GM18508 (cell line): ENCODE measurements at regions not wholly inside any gene's neighbourhood (a gene's known extent, or its start where the extent isn't known, plus 50 kb on each side); places are given as distances from the start of the nearest gene placed in this dataset.
"Not testable (repeated sequence)": the region's sequence is repeated elsewhere in the genome, so short reads cannot be mapped to it uniquely, and the experiment has no call there.

Experiments used
- ATAC-seq: cut with Tn5 transposase; IDR thresholded peaks from one replicate; pipeline ENCODE4 v1.9.1; 2021; ENCODE audit warnings: moderate number of reproducible peaks; ENCODE audit not compliant: insufficient read depth, unreplicated experiment

DNA sequence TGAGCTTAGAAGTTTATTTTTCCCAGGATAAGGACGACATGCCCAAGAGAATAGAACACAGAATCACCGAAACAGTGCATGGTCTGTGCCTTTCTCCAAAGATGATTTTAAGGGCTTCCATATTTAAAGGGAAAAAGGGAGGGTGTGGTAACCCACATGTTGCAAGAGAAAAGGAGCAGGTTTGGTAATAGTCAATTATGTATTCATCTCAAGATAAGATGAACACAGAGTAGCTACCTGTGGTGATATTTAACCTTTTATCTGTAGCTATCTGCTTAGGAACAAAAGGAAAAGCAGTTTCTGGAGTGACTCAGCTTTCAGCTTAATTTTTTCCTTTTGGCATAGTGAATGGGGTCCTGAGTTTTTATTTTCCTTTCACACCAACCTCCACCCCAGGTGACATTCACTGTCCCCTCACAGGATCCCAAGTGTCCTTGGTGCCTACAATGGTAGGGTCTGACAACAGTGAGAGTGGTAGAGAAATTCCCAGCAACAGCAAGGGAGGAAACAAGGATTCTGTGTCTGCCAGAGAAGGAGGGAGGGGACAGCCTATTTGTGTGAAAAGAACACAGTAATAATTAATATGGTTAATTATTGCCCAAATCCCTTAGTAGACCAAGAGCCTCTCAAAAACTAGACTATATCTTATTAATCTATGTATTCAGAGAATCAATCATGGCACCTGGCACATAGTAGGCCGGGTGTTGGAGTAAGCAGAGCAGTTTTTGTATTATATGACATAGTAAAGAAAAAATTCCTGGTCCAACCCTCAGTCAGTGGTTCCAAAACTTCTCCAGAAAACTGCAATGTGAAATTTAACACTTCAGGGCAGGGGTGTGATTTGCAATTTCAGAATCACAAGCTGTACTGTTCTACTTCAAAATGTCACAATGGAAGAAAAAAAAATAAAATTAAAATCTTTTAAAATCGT lies 154.5 kb downstream of the PHLDA1 start:
- ATAC-seq = no peak

DNA sequence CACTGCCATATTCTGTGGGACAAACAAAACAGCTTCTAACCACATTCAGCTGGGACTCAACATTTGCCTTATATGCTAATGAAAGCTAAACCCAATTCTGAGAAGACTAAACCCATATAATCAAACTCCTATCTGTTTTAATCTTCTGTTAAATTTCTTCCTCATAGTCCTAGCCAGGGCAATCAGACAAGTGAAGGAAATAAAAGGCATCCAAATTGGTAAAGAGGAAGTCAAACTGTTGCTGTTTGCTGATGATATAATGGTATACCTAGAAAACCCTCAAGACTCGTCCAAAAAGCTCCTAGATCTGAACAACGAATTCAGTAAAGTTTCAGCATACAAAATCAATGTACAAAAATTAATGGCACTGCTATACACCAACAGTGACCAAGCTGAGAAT lies 157.1 kb downstream of the PHLDA1 start:
- ATAC-seq = no peak

DNA sequence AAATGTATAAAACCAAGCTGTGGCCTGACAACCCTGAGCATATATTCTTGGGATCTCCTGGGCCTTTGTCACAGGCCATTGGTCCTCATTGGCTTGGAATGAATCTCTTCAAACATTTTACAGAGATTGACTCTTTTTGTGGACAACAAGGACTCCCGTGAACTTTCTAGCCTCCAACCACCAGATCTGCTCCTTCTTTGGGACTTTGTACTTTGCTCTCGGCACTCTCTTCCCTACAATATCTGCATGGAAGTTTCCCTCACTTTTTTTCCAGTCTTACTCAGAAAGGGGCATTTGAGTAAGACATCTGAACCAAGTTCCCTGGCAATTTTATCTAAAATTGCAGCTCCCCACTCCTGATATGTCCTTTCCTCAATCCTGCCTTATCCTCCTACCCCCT lies 158.8 kb downstream of the PHLDA1 start:
- ATAC-seq = no peak

DNA sequence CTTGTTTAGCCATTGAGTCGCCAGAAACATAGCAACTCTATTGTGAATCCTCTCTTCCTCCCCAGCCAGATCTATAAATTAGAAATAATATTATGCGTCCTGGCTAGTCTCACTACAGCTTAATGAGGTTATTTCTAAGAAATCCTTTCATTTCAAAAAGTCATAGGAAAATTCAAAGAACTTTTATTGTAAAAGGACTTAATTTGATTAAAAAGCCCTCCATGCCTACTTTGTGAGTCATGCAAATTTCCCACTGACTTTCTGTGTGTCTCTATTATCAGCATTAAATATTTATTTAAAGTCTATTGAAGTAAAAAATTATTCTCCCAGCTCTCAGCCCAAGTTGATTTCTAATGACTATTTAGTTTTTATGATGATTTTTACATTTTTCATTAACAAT lies 160.7 kb downstream of the PHLDA1 start:
- ATAC-seq = no peak

DNA sequence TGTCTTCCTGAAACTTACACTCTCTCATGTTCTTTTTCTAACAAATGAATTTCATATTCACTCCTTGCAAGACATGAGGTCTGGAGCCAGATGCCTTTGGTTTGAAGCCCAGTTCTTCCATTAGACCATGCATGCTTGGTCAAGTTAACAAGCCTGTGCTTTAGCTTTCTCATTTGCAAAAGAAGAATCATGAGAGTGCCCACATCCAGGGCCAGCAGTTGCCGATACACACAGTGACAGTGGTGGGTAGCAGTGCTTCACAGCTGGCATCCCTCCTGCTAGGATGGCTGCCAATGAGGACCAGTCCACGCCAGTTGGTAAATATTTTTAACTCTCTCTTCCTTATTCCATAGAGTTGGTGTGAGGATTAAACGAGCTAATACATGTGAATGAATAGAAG lies 163.1 kb downstream of the PHLDA1 start:
- no peak for ATAC-seq

DNA sequence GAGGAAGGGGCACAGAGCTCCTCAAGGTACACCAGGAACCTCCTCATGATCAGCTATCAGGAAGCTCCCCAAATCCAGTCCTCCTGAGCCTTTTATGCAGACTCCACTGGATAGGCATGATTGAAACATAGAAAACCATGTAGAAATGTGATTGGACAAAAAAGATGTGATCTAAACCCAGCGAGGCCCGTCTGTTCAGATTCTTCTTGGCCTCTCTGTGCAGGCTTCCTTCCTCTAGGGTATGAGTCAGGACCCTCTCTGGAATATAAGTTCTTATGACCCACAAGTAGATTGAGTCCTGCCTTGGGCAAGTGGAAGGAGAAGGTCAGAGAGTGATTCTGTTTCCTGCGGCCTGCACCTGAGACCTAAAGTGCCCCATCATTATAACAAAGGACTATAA lies 166.3 kb downstream of the PHLDA1 start:
- no peak for ATAC-seq

DNA sequence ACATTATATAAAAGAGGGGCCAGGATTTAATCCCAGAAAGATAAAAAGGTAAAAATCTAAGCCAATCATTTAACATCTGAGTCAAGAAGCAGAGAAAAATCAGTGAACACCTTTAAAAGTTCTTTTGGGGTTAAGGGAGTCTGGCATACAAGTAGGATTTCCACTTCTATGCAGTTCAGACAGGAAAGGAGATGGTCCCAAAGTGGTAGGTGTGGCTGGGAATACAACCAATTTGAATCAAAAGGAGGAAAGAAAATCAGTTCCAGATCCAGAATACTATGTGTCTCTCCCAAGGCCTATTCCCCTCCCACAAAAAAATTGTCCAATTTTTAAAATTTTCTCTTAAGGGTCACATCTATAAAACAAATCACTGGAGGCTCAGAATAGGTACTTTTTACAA lies 167.4 kb downstream of the PHLDA1 start:
- ATAC-seq = no peak

DNA sequence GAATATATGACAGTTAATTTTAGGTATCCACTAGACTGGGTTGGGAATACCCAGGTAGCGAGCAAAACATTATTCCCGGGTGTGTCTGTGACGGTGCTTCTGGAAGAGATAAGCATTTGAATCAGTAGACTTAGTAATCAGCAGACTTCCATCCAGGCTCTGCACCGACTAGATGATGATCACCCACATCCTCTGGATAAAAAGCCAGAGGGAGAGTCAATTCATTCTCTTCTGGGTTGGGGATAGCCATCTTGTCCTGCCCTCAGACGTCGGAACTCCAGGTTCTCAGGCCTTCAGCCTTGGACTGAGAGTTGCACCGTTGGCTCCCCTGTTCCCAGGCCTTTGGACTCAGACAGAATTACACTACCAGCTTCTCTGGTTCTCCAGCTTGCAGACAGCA lies 168.0 kb downstream of the PHLDA1 start:
- ATAC-seq = no peak

DNA sequence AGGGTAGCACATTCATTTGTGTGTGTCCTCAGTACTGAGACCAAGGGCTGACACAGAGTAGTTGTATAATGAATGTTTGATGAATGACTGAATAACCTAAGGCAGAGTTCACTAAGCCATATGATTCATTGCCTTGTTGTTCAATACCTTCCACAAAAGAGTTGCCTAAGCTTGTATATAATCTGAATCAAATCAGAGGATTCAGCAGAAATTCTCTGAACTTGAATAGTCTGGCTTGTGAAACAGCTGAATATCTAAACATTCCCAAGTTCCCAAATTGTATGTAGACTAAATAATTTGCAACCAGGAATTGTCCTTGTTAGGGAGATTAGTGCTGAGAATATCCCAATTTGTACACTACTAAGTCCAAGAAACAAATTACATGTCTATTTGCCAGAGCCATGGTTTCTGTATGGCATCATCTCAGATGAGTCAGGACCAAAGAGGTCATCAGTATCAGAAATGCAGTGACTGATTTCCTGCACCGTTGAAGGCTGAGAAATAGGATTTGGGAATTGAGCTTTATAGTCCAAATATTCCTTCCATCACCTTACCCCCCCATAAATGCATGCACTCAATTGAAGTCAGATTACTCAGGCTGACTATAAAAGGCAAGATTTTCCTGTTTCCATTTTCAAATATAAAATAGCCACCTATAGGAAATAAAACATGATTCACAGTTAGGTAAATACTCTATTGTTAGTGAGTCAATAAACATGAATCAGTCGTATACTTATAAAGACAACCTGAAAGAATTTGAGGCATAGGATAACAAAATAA lies 168.7 kb downstream of the PHLDA1 start:
- no peak for ATAC-seq

DNA sequence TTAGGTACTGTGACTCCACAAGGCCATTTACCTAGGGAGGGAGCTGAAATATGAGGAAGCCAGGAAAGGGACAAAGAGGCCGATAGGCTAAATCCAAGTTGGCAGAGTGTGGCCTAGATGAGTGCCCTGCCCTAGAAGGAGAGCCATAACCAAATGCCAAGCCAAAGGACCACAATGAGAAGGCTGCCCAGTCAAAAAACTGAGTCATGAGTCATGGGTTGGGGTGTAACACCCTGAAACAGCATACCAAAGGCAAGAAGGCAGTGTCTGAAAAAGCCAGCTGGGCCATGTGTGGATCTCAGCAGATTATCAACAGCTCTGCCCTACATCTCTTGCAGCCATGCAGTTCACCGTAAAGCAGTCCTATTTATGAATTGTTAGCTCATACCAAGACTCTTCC lies 171.7 kb downstream of the PHLDA1 start:
- no peak for ATAC-seq

DNA sequence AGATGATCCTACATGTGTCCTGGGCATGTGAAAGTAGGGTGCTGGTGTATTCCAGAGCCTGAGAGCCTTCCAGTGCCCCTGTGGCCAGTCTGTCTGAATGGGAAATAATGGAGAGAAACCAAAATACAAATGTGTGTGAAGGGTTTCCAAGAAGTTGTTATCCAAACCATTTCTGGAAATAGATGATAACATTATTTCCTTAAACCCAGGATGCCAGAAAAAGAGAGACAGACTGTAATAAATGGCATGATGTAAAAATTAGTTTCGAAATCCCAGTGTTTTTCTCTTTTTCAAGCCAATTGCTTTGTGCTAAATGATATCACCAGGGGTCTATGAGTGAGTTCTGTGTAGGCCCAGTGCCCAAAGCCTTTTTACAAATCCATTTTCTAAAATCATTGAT lies 175.3 kb downstream of the PHLDA1 start:
- no peak for ATAC-seq

DNA sequence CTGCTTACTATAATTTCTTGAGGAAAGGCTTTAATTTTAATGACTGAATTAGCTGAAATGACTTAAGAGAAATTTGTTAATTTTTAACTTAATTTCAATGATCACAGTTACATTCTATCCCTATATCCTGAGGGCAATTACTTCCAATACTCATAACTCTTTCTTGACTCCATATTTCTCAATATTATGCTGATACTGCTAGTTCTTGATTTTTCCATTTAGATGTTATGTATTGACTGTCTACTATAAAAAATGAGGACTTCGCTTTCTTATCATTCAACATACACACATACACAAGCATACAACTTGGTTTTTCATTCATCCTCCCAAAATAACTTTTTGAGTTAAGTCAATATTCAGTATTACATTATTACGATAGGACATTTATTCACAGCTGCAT lies 176.2 kb downstream of the PHLDA1 start:
- ATAC-seq = no peak

DNA sequence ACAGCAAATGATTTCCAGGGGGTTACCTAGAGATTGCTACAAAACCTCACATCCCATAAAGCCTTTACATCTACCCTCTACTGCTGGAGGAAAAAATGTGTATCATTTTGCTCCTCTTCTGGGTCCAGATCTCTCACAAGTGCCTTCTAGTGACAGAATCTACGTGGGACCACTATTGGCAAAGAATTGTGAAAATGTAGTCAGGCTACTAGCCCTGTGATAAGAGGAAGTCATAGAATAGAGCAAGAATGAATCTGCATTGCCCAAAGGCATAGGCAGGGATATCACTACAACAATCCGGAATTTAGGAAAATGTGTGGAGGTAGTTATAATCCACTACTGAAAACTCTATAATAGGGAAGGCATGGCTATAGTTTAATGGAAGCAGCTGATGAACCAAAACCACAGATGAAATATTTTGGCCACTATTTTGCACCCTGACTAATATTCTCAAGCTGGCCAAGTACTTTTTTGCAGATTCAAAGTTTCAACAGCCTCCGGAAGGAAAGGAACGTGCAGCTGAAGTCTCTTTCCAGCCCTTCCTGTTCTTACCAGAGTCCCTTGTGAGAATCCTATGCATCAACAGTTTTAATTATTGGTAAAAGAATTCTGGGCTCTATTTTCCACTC lies 176.8 kb downstream of the PHLDA1 start:
- no peak for ATAC-seq

DNA sequence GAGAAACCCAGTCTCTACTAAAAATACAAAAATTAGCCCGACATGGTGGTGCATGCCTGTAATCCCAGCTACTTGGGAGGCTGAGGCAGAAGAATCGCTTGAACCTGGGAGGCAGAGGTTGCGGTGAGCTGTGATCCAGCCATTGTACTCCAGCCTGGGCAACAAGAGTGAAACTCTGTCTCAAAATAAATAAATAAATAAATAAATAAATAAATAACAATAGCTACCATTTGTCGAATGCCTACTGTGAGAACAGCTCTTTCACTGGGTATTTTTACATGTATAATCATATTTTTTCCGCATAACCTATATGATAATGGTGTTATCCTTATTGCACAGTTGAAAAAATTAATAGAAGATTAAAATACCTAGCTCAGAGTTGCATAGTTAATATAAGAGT lies 177.4 kb downstream of the PHLDA1 start:
- ATAC-seq = not testable (repeated sequence)

DNA sequence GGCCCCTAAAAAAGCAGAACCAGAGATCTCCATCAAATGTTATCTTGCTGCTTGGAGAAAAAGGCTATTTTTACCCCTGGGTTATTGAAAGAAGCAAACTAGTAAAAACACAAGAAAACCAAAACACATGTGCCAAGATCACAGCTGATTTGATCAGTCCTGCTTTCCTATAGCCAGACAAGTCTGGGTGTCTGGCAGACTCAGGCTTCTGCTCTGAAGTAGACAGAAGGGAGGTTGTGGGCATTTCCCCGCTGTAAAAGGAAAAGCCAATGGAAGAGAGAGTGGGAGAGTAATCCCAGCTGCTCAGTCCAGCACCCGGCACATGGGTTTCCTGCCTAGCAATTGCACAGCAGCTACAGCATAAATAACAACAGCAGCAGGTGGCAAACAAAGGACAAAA lies 177.9 kb downstream of the PHLDA1 start:
- ATAC-seq = no peak

DNA sequence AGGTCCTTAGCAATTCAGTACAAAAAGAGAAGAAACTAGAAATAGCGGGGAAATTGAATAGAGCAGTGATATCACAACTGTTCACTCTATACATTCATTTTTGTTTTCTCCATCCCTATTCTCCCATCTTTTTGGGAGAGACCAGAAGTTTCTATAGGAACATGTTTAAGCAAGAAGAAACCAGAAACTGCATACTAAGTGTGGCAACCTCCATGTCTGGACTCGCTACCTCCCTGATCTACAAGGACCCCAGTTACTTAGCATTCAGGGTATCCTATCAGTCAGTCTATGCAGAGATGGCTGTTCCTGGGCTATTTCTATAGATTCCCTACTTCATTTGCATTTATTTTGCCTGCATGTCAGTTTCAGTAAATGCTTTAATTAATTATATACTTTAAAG lies 178.6 kb downstream of the PHLDA1 start:
- no peak for ATAC-seq

DNA sequence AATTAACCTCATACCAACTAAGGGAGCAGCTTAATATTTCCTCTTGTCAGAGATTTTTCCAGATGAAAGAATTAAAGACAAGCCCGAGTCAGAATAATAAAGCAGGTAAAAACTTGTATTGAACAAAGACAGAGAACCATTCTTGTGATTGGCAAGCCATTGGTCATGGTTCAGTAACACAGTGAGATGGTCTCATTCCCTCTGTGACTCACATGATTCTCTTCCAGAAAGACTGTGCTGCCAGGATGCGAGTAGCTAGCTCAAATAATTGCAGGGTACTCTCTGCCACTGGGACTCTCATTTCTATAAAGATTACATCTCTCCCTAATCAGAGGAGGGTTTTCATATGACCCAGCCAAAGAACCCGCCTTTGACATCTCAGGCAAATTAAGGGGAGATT lies 179.4 kb downstream of the PHLDA1 start:
- ATAC-seq = no peak

DNA sequence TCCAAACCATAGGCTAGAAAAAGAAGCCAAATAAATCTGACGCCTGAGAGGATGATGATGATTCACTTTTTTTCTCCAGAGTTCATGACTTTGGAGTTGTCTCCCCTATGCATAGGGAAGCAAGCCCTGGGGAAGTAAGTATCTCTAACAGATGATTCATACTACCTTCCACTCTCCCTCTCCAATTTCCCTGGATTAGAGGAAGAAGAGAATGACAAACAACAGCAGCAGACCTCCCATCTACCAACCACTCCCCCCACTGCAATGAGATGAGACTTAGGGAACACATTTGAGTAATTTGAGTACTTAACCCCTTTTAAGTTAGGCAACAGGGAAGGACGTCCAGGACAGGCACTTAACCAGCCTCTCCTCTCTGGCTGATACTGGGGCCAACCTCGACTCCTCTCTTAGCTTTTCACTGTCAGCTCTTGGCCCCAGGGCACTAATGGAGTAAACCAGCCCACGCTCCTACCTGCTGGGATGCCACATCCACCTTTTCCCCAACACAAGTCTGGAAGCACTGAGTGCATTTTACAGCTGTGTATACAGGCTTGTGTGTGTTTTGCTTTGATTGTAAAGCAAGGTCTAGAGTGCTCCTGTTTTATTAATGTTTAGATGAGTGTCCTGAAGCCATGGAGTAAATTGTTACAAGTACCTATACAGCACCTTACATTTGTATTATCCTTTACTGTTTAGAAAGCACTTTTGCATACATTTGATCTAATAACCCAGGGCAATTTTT lies 180.7 kb downstream of the PHLDA1 start:
- ATAC-seq = no peak

DNA sequence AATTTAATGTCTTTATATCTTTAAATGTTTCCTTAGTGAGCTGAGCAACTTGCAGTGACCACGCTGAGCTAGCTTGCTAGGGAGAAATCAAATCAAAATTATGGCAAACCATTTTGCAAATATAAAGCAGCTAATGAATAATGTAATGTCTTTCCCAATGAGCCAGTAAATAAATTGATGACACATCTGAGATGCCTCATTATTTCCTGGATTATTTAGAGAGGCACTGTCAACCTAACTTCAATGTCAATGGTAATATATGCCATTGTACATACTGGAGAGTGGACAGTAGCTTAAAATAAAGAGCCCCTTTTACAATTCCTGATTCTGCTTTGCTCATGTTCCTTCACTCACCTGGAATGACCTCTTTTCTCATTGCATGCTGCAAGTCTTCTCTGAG lies 182.6 kb downstream of the PHLDA1 start:
- no peak for ATAC-seq

DNA sequence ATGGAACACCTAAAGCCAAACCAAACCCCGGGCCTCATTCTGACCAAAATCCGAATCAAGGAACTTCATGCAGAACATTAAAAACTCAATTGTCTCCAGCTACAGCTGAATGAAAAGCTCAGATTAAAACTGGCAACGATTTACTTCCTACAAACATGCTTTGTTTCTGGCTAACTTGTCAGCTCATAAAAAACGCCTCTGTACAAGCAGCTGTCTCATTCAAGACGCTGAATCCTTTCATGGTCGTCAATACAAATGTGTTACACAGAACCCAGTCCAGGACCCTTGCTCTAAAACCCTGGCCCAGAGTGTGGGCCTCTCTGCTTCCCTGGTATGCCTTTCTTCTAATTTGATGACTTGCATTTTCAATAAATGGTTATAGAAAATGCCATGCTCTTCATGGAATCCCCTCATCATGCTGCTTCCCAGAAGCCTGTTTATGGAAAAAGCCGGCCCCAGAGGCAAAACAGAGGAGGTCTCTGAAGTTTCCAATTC lies 183.1 kb downstream of the PHLDA1 start:
- ATAC-seq = no peak
